MM.1S (cell line): ENCODE measurements at regions not wholly inside any gene's neighbourhood (a gene's known extent, or its start where the extent isn't known, plus 50 kb on each side); places are given as distances from the start of the nearest gene placed in this dataset.

Source experiments
- DNase-seq: peaks from one replicate; pipeline ENCODE4 v3.0.0-alpha.2; 2015
- H2AFZ ChIP-seq: fragments of 300-600 bp; sonication (generic); 2 replicates; pipeline ENCODE4 v1.6.0; 2016; ENCODE audit warnings: antibody characterized with exemption, low read length
- H3F3A ChIP-seq: fragments of 300-600 bp; sonication (generic); 2 replicates; pipeline ENCODE4 v1.6.1; 2016; ENCODE audit warnings: mild to moderate bottlenecking, antibody characterized with exemption, low read length, moderate library complexity, mixed read lengths; ENCODE audit not compliant: insufficient read depth
- H3K27ac ChIP-seq: fragments of 300-600 bp; sonication (generic); 2 replicates; pipeline ENCODE4 v1.5.1; 2016; ENCODE audit warnings: mild to moderate bottlenecking, low read length
- H3K27me3 ChIP-seq: fragments of 300-600 bp; sonication (generic); replicated peaks from 2 replicates; pipeline ENCODE4 v1.6.0; 2016; ENCODE audit warnings: low read length; ENCODE audit not compliant: insufficient read depth
- H3K36me3 ChIP-seq: fragments of 300-600 bp; sonication (generic); replicated peaks from 2 replicates; pipeline ENCODE4 v1.6.1; 2016; ENCODE audit warnings: mild to moderate bottlenecking, low read length, mixed read lengths; ENCODE audit not compliant: insufficient read depth
- H3K4me1 ChIP-seq: fragments of 300-600 bp; sonication (generic); 2 replicates; pipeline ENCODE4 v1.6.1; 2016; ENCODE audit warnings: low read length, mixed read lengths
- H3K4me2 ChIP-seq: fragments of 300-600 bp; sonication (generic); 2 replicates; pipeline ENCODE4 v1.6.0; 2016; ENCODE audit warnings: low read depth, low read length
- H3K4me3 ChIP-seq: fragments of 300-600 bp; sonication (generic); 2 replicates; pipeline ENCODE4 v1.5.1; 2016; ENCODE audit warnings: low read length, mixed read lengths
- H3K79me2 ChIP-seq: fragments of 300-600 bp; sonication (generic); 2 replicates; pipeline ENCODE4 v1.6.1; 2016; ENCODE audit warnings: mixed run types, low read length, mixed read lengths
- H3K9ac ChIP-seq: fragments of 300-600 bp; sonication (generic); 2 replicates; pipeline ENCODE4 v1.6.1; 2016; ENCODE audit warnings: low read length, mixed read lengths
- H3K9me2 ChIP-seq: fragments of 300-600 bp; sonication (generic); replicated peaks from 2 replicates; pipeline ENCODE4 v1.6.1; 2016; ENCODE audit warnings: mild to moderate bottlenecking, low read length, mixed read lengths; ENCODE audit not compliant: insufficient read depth
- H3K9me3 ChIP-seq: fragments of 300-600 bp; sonication (generic); replicated peaks from 2 replicates; pipeline ENCODE4 v1.6.1; 2016; ENCODE audit warnings: mild to moderate bottlenecking, low read length, mixed read lengths; ENCODE audit not compliant: insufficient read depth
- H4K20me1 ChIP-seq: fragments of 300-600 bp; sonication (generic); 2 replicates; pipeline ENCODE4 v1.6.1; 2016; ENCODE audit warnings: mild to moderate bottlenecking, low read length, moderate library complexity, mixed read lengths; ENCODE audit not compliant: insufficient read depth
- EZH2 ChIP-seq: fragments of 300-600 bp; sonication (generic); optimal IDR thresholded peaks from 2 replicates; pipeline ENCODE3; 2017; ENCODE audit warnings: low read depth, mild to moderate bottlenecking, antibody characterized with exemption, low read length, mixed read lengths
- EZH2phosphoT487 ChIP-seq: fragments of 300-600 bp; sonication (generic); IDR thresholded peaks from 2 replicates; pipeline ENCODE4 v1.6.1; 2018; ENCODE audit warnings: antibody characterized with exemption, low read length
- TF ChIP-seq, protein P1 (sequence below): fragments of 300-600 bp; sonication (generic); IDR thresholded peaks from 2 replicates; pipeline ENCODE4 v1.5.1; 2016; ENCODE audit warnings: antibody characterized with exemption, low read length, mixed read lengths

DNA sequence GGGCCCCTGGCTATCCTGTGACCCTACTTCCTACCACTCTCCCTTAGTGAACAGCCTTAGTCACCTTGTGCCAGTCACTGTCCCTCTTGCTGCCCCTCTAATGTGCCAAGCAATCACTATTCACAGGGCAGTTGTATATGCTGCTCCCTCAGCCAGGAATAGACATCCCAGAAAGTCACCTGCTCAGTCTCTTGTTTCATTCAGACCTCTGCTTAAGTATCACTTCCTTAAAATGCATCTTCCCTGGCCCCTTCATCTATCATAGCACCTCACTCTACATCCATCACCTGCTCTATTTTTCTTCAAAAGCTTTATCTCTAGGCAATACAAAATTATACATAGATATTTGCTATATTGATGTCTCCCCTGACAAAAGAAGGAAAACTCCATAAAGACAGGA is 328.4 kb upstream of the NFE2L3 start:
- no peak overlapping the region for H3K9ac ChIP-seq
- H3K79me2 ChIP-seq, result no peaks in the 10 kb centered on the region
- H3K27ac ChIP-seq, result no peak overlapping the region
- H3K4me2 ChIP-seq, result no peak overlapping the region
- H4K20me1 ChIP-seq, result no peaks in the 10 kb centered on the region
- H3K9me2 ChIP-seq, result no peaks in the 10 kb centered on the region
- no peaks in the 10 kb centered on the region for H3K36me3 ChIP-seq
- H2AFZ ChIP-seq, result no peak overlapping the region
- TF ChIP-seq EZH2phosphoT487 (no peak), EZH2 (no peak)
- TF ChIP-seq, protein P1, sequence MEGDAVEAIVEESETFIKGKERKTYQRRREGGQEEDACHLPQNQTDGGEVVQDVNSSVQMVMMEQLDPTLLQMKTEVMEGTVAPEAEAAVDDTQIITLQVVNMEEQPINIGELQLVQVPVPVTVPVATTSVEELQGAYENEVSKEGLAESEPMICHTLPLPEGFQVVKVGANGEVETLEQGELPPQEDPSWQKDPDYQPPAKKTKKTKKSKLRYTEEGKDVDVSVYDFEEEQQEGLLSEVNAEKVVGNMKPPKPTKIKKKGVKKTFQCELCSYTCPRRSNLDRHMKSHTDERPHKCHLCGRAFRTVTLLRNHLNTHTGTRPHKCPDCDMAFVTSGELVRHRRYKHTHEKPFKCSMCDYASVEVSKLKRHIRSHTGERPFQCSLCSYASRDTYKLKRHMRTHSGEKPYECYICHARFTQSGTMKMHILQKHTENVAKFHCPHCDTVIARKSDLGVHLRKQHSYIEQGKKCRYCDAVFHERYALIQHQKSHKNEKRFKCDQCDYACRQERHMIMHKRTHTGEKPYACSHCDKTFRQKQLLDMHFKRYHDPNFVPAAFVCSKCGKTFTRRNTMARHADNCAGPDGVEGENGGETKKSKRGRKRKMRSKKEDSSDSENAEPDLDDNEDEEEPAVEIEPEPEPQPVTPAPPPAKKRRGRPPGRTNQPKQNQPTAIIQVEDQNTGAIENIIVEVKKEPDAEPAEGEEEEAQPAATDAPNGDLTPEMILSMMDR, result no peak
- no peaks in the 10 kb centered on the region for H3F3A ChIP-seq
- no peak for DNase-seq
- H3K4me1 ChIP-seq, result peaks cover 16% of the 10 kb centered on the region
- no peaks in the 10 kb centered on the region for H3K27me3 ChIP-seq
- H3K9me3 ChIP-seq, result no peaks in the 10 kb centered on the region
- H3K4me3 ChIP-seq, result no peak overlapping the region

DNA sequence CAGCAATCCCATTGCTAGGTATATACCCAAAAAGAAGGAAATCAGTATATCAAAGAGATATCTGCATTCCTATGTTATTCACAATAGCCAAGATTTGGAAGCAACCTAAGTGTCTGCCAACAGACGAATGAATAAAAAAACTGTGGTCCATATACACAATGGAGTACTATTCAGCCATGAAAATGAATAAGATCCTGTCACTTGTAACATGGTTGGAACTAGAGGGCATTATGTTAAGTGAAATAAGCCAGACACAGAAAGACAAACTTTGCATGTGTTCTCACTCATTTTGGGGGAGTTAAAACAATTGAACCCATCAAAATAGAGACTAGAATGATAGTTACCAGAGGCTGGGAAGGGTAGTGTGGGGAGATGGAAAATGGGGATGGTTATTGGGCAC is 323.5 kb upstream of the NFE2L3 start:
- Histone ChIP-seq H3K4me2 (no peak overlapping the region), H3K9me3 (no peaks in the 10 kb centered on the region), H3K79me2 (no peaks in the 10 kb centered on the region), H2AFZ (no peak overlapping the region), H3K27ac (no peak overlapping the region), H3K4me3 (no peak overlapping the region), H3K36me3 (no peaks in the 10 kb centered on the region), H3K27me3 (no peaks in the 10 kb centered on the region), H3K9me2 (no peaks in the 10 kb centered on the region), H4K20me1 (no peaks in the 10 kb centered on the region), H3K4me1 (peaks cover 8% of the 10 kb centered on the region; the same call in 1 of the 2 replicates), H3K9ac (no peak overlapping the region), H3F3A (no peaks in the 10 kb centered on the region)
- no peak for TF ChIP-seq EZH2
- TF ChIP-seq EZH2phosphoT487, result no peak
- TF ChIP-seq, protein P1, result no peak
- no peak for DNase-seq

DNA sequence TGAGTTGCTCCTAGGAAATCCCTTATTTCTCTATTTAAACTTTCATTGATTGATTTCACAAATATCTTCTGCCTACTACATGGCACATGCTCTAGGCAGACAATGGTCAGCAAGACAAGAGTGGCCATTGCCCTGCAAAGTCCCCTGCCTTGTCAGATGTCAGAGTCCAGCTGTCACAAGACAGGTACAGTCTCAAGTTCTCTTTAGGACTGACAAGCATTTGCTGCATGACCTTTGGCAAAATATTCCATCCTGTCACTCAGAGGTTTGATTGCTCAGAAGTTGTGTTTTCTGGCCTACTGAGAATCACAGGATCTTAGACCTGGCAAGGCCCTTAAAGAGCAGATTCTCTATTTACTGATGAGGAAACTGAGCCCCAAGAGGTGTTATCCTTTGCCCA is 322.3 kb upstream of the NFE2L3 start:
- H3K4me1 ChIP-seq, result no peaks in the 10 kb centered on the region
- no peak overlapping the region for H2AFZ ChIP-seq
- no peaks in the 10 kb centered on the region for H3K79me2 ChIP-seq
- H3K27ac ChIP-seq, result no peak overlapping the region
- H3F3A ChIP-seq, result no peaks in the 10 kb centered on the region
- H3K9me2 ChIP-seq, result no peaks in the 10 kb centered on the region
- H3K9ac ChIP-seq, result no peak overlapping the region
- no peaks in the 10 kb centered on the region for H4K20me1 ChIP-seq
- H3K36me3 ChIP-seq, result no peaks in the 10 kb centered on the region
- no peaks in the 10 kb centered on the region for H3K9me3 ChIP-seq
- DNase-seq, result no peak
- TF ChIP-seq EZH2, result no peak
- no peak for TF ChIP-seq EZH2phosphoT487
- TF ChIP-seq, protein P1, result no peak
- no peaks in the 10 kb centered on the region for H3K27me3 ChIP-seq
- no peak overlapping the region for H3K4me2 ChIP-seq
- no peak overlapping the region for H3K4me3 ChIP-seq
